GM13977 (cell line): ENCODE measurements at regions not wholly inside any gene's neighbourhood (a gene's known extent, or its start where the extent isn't known, plus 50 kb on each side); places are given as distances from the start of the nearest gene placed in this dataset.

Experiments used
- DNase-seq: peaks from one replicate; pipeline ENCODE4 v3.0.0; 2012; ENCODE audit warnings: low spot score
- CTCF ChIP-seq: IDR thresholded peaks from 2 replicates; pipeline ENCODE4 v1.5.1; 2012; ENCODE audit warnings: mild to moderate bottlenecking, control low read depth; ENCODE audit not compliant: insufficient read depth; ENCODE audit errors: extremely low read depth, missing control alignments
- in situ Hi-C: fragments of 300-500 bp; cut with MboI; formaldehyde crosslinking; loops from one replicate; pipeline ENCODE4 v1.12.0; 2022; ENCODE audit warnings: low sequenced_read_pairs, low pct_unique_long_range_greater_than_20kb, mixed read lengths, inconsistent platforms; ENCODE audit not compliant: unreplicated experiment

- no peak for TF ChIP-seq CTCF
- DNase-seq = no peak
- in situ Hi-C loops = no loop called here
These were observed 233.1 kb upstream of the DKK2 start for GRCh38 chr4:107269175-107269574.

- in situ Hi-C loops = no loop called here
- TF ChIP-seq CTCF = no peak
- DNase-seq = no peak
These were observed 229.7 kb upstream of the DKK2 start for GRCh38 chr4:107265859-107266258.

GRCh38 chr4:107261241-107261874, 225.2 kb upstream of the DKK2 start:
- no peak for TF ChIP-seq CTCF
- DNase-seq = no peak
- in situ Hi-C loops = no loop called here

DNA sequence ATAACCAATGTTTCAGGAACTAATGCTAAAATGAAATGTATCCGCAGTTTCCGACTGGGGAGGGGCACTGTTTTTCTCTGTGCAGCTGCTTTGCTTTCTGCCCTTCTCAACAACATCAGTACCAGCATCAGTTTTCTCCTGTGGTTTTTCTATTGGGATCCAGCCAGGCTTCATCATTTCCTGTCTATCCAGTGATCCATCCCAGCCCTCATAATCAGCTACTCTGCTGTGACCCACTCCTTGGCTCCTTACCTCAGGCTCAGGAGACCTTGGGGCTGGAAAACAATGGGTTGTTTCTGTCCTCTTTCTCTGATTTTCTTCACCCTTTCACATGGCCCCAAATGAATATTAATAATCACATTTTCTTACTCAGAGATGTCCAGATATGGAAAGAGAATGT, 222.2 kb upstream of the DKK2 start:
- no peak for TF ChIP-seq CTCF
- no peak for DNase-seq
- in situ Hi-C loops = no loop called here

DNA sequence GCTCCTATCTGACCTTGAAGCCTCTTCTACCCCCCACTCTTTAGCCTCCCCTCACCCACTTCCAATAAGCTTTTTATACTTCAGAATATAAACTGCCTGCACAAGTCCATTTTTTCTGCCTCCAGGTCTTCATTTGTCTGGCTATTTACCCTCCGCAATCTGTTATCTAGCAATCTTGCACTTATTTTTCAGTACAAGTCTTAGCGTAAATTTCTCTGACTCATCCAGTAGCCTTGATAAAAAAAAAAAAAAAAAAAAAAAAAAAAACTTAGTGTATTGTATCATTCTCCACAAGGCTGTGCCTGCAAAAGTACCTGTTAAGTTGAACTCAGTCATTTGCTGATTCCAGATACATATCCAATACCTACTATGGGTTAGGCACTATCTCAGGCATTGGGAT, 219.5 kb upstream of the DKK2 start:
- in situ Hi-C loops = no loop called here
- no peak for TF ChIP-seq CTCF

GRCh38 chr4:107255114-107255513, 219.0 kb upstream of the DKK2 start:
- DNase-seq = no peak
- in situ Hi-C loops = no loop called here
- no peak for TF ChIP-seq CTCF

More for the DNA sequence above, 219.5 kb upstream of the DKK2 start:
- no peak for DNase-seq
